Gastroesophageal sphincter (tissue), 3 donors: ENCODE measurements at regions not wholly inside any gene's neighbourhood (a gene's known extent, or its start where the extent isn't known, plus 50 kb on each side); places are given as distances from the start of the nearest gene placed in this dataset.

Experiments
- CTCF ChIP-seq, 4 experiments: fragments of 200-600 bp in 2 of 4; fragments of 450-650 bp in 2 of 4; sonication (generic) in 1 of 4; IDR thresholded peaks; one replicate each; pipeline ENCODE4 v1.5.1; 2017 to 2019; ENCODE audit warnings: antibody characterized with exemption in 4 of 4, mild to moderate bottlenecking in 2 of 4, moderate library complexity in 2 of 4
- EP300 ChIP-seq: sonication (generic); formaldehyde crosslinking; IDR thresholded peaks from one replicate; pipeline ENCODE4 v1.6.1; 2017; ENCODE audit warnings: antibody characterized with exemption, mild to moderate bottlenecking

- TF ChIP-seq CTCF (IDR thresholded peaks at IDR 0.05) (no peak), EP300 (no peak)
Observed at GRCh38 chr12:108447168-108447832, 67.8 kb upstream of the FICD start.
